ENCODE measurements at regions not wholly inside any gene's neighbourhood (a gene's known extent, or its start where the extent isn't known, plus 50 kb on each side); places are given as distances from the start of the nearest gene placed in this dataset.

GRCh38 chr7:45978731-45979211 lies 57.7 kb upstream of the IGFBP3 start:
- Histone ChIP-seq H3K79me2 (ENCODE audit: insufficient read depth, low read length) (no peaks in the 10 kb centered on the region), H3K27ac (ENCODE audit: low read depth, low read length) (peak overlapping the region; percentile 99), H3K4me1 (ENCODE audit: insufficient read depth, low read length) (peaks cover 52% of the 10 kb centered on the region), H3K4me3 (ENCODE audit: insufficient read depth, low read length) (peak overlapping the region; percentile 19), H3K27me3 (ENCODE audit: insufficient read depth, low read length) (no peaks in the 10 kb centered on the region), H3K4me2 (ENCODE audit: insufficient read depth, low read length) (peak overlapping the region; percentile 72), H3K36me3 (ENCODE audit: insufficient read depth, low read length) (no peaks in the 10 kb centered on the region), H3K9me3 (ENCODE audit: low read depth, low read length) (no peaks in the 10 kb centered on the region), H4K20me1 (ENCODE audit: insufficient read depth, low read length) (no peaks in the 10 kb centered on the region), H2AFZ (ENCODE audit: low read length) (no peak overlapping the region)
- no peak for TF ChIP-seq CTCF (IDR thresholded peaks at IDR 0.05; ENCODE audit: extremely low read depth, low read depth, low read length)
- DNase-seq (ENCODE audit: insufficient read length, low spot score, missing footprints), result no peak

- H3K4me3 ChIP-seq (ENCODE audit: insufficient read depth, low read length), result peak overlapping the region; percentile 19
- no peaks in the 10 kb centered on the region for H4K20me1 ChIP-seq (ENCODE audit: insufficient read depth, low read length)
- no peaks in the 10 kb centered on the region for H3K9me3 ChIP-seq (ENCODE audit: low read depth, low read length)
- H3K27me3 ChIP-seq (ENCODE audit: insufficient read depth, low read length), result no peaks in the 10 kb centered on the region
- no peaks in the 10 kb centered on the region for H3K36me3 ChIP-seq (ENCODE audit: insufficient read depth, low read length)
- H3K27ac ChIP-seq (ENCODE audit: low read depth, low read length), result peak overlapping the region; percentile 99
- no peaks in the 10 kb centered on the region for H3K79me2 ChIP-seq (ENCODE audit: insufficient read depth, low read length)
- DNase-seq (ENCODE audit: insufficient read length, low spot score, missing footprints), result peak; percentile 96
- H3K4me2 ChIP-seq (ENCODE audit: insufficient read depth, low read length), result peak overlapping the region; percentile 72
- H2AFZ ChIP-seq (ENCODE audit: low read length), result peak overlapping the region; percentile 21
- peaks cover 50% of the 10 kb centered on the region for H3K4me1 ChIP-seq (ENCODE audit: insufficient read depth, low read length)
- TF ChIP-seq CTCF (IDR thresholded peaks at IDR 0.05; ENCODE audit: extremely low read depth, low read depth, low read length), result no peak
Measured at GRCh38 chr7:45978010-45978681, 57.1 kb upstream of the IGFBP3 start.

GRCh38 chr7:45977256-45977780 lies 56.2 kb upstream of the IGFBP3 start:
- no peak for DNase-seq (ENCODE audit: insufficient read length, low spot score, missing footprints)
- H4K20me1 ChIP-seq (ENCODE audit: insufficient read depth, low read length), result no peaks in the 10 kb centered on the region
- H3K27ac ChIP-seq (ENCODE audit: low read depth, low read length), result peak overlapping the region; percentile 99
- no peak overlapping the region for H3K4me2 ChIP-seq (ENCODE audit: insufficient read depth, low read length)
- no peaks in the 10 kb centered on the region for H3K9me3 ChIP-seq (ENCODE audit: low read depth, low read length)
- H2AFZ ChIP-seq (ENCODE audit: low read length), result peak overlapping the region; percentile 0
- TF ChIP-seq CTCF (IDR thresholded peaks at IDR 0.05; ENCODE audit: extremely low read depth, low read depth, low read length), result no peak
- no peak overlapping the region for H3K4me3 ChIP-seq (ENCODE audit: insufficient read depth, low read length)
- H3K4me1 ChIP-seq (ENCODE audit: insufficient read depth, low read length), result peaks cover 50% of the 10 kb centered on the region
- no peaks in the 10 kb centered on the region for H3K27me3 ChIP-seq (ENCODE audit: insufficient read depth, low read length)
- no peaks in the 10 kb centered on the region for H3K36me3 ChIP-seq (ENCODE audit: insufficient read depth, low read length)
- H3K79me2 ChIP-seq (ENCODE audit: insufficient read depth, low read length), result no peaks in the 10 kb centered on the region

- no peaks in the 10 kb centered on the region for H4K20me1 ChIP-seq (ENCODE audit: insufficient read depth, low read length)
- H3K36me3 ChIP-seq (ENCODE audit: insufficient read depth, low read length), result no peaks in the 10 kb centered on the region
- no peak for TF ChIP-seq CTCF (IDR thresholded peaks at IDR 0.05; ENCODE audit: extremely low read depth, low read depth, low read length)
- H2AFZ ChIP-seq (ENCODE audit: low read length), result no peak overlapping the region
- H3K4me2 ChIP-seq (ENCODE audit: insufficient read depth, low read length), result no peak overlapping the region
- H3K9me3 ChIP-seq (ENCODE audit: low read depth, low read length), result no peaks in the 10 kb centered on the region
- no peak overlapping the region for H3K4me3 ChIP-seq (ENCODE audit: insufficient read depth, low read length)
- peaks cover 50% of the 10 kb centered on the region for H3K4me1 ChIP-seq (ENCODE audit: insufficient read depth, low read length)
- H3K79me2 ChIP-seq (ENCODE audit: insufficient read depth, low read length), result no peaks in the 10 kb centered on the region
- no peaks in the 10 kb centered on the region for H3K27me3 ChIP-seq (ENCODE audit: insufficient read depth, low read length)
- no peak overlapping the region for H3K27ac ChIP-seq (ENCODE audit: low read depth, low read length)
- no peak for DNase-seq (ENCODE audit: insufficient read length, low spot score, missing footprints)
Measured at GRCh38 chr7:45976485-45976856, 55.4 kb upstream of the IGFBP3 start.

Measured in osteoblast (primary cell).